Fibroblast of lung (primary cell): ENCODE measurements at regions not wholly inside any gene's neighbourhood (a gene's known extent, or its start where the extent isn't known, plus 50 kb on each side); places are given as distances from the start of the nearest gene placed in this dataset.

Experiments
- DNase-seq, 2 donors: peaks; one replicate each; pipeline versions ENCODE4 v3.0.0 to v3.0.0-alpha.2; 2010; ENCODE audit warnings: low read depth in 2 of 2
- H2AFZ ChIP-seq: 2 replicates; pipeline ENCODE4 v1.5.1; 2012; ENCODE audit warnings: low read length, control low read depth, inconsistent platforms
- H3K27ac ChIP-seq: 2 replicates; pipeline ENCODE4 v1.5.1; 2011; ENCODE audit warnings: low read length, control low read depth; ENCODE audit not compliant: insufficient read depth
- H3K27me3 ChIP-seq: 2 replicates; pipeline ENCODE4 v1.5.1; 2011; ENCODE audit warnings: mild to moderate bottlenecking, low read length; ENCODE audit not compliant: control insufficient read depth, insufficient read depth
- H3K36me3 ChIP-seq: 2 replicates; pipeline ENCODE4 v1.5.1; 2011; ENCODE audit warnings: low read length; ENCODE audit not compliant: control insufficient read depth, insufficient read depth
- H3K4me1 ChIP-seq: 2 replicates; pipeline ENCODE4 v1.5.1; 2011; ENCODE audit warnings: low read length; ENCODE audit not compliant: control insufficient read depth, insufficient read depth; ENCODE audit errors: extremely low read depth
- H3K4me2 ChIP-seq: 2 replicates; pipeline ENCODE4 v1.5.1; 2011; ENCODE audit warnings: low read length, control low read depth; ENCODE audit not compliant: insufficient read depth; ENCODE audit errors: extremely low read depth
- H3K4me3 ChIP-seq, 4 experiments: fragments of 200-600 bp in 1 of 4; sonication (generic) in 1 of 4; replicated peaks in 1 of 4; 2 replicates each; pipeline ENCODE4 v1.5.1; 2011 to 2016; ENCODE audit warnings: low read length in 4 of 4, low read depth in 3 of 4, mild to moderate bottlenecking in 3 of 4, control low read depth in 2 of 4, inconsistent platforms in 1 of 4, mixed read lengths in 1 of 4; ENCODE audit not compliant: insufficient read depth in 1 of 4; ENCODE audit errors: control extremely low read depth in 1 of 4
- H3K79me2 ChIP-seq: 2 replicates; pipeline ENCODE4 v1.5.1; 2012; ENCODE audit warnings: mild to moderate bottlenecking, low read length, inconsistent platforms; ENCODE audit not compliant: control insufficient read depth, insufficient read depth
- H3K9ac ChIP-seq: 2 replicates; pipeline ENCODE4 v1.5.1; 2011; ENCODE audit warnings: mild to moderate bottlenecking, low read length, control low read depth; ENCODE audit not compliant: insufficient read depth
- H3K9me3 ChIP-seq: 2 replicates; pipeline ENCODE4 v1.5.1; 2012; ENCODE audit warnings: low read depth, low read length; ENCODE audit not compliant: control insufficient read depth, insufficient read depth
- H4K20me1 ChIP-seq: 2 replicates; pipeline ENCODE4 v1.5.1; 2011; ENCODE audit warnings: low read length; ENCODE audit not compliant: control insufficient read depth, insufficient read depth; ENCODE audit errors: extremely low read depth
- EZH2 ChIP-seq: IDR thresholded peaks from 2 replicates; pipeline ENCODE4 v1.5.1; 2012; ENCODE audit warnings: low read length, control low read depth, mild to moderate bottlenecking; ENCODE audit errors: missing control alignments
- TF ChIP-seq, protein P1 (sequence below), 2 donors: IDR thresholded peaks in 1 of 2; conservative IDR thresholded peaks in 1 of 2; 1 replicate in 1 of 2; 2 replicates in 1 of 2; pipeline ENCODE4 v1.5.1; 2011 to 2012; ENCODE audit warnings: low read length in 2 of 2, control low read depth in 1 of 2, inconsistent platforms in 1 of 2, low read depth in 1 of 2, mild to moderate bottlenecking in 1 of 2

DNA sequence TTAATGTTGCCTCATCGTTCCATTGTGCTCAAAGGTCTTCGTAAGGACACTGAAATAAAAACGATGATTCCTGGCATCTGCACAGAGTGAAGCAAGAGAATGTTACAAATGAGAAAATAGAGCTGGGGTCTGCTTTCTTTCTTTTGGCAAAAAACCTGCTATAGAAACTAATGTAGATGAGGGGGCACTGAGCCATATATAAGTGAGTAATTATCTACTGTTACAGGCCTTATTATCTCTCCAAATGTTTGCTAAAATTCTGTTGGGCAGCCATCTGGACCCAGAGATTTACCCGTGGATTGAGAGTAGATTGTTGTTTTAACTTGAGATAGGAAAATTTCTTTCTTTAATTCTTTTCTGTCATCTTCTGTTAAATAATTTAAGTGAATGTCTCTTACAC lies 472.5 kb upstream of the PIK3C3 start:
- no peak for TF ChIP-seq EZH2
- TF ChIP-seq, protein P1, sequence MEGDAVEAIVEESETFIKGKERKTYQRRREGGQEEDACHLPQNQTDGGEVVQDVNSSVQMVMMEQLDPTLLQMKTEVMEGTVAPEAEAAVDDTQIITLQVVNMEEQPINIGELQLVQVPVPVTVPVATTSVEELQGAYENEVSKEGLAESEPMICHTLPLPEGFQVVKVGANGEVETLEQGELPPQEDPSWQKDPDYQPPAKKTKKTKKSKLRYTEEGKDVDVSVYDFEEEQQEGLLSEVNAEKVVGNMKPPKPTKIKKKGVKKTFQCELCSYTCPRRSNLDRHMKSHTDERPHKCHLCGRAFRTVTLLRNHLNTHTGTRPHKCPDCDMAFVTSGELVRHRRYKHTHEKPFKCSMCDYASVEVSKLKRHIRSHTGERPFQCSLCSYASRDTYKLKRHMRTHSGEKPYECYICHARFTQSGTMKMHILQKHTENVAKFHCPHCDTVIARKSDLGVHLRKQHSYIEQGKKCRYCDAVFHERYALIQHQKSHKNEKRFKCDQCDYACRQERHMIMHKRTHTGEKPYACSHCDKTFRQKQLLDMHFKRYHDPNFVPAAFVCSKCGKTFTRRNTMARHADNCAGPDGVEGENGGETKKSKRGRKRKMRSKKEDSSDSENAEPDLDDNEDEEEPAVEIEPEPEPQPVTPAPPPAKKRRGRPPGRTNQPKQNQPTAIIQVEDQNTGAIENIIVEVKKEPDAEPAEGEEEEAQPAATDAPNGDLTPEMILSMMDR (conservative IDR thresholded peaks at IDR 0.05 in 1 of 2, IDR thresholded peaks at IDR 0.05 in 1 of 2; ENCODE audit: low read depth in 1 of 2, low read length in 2 of 2): no peak
- Histone ChIP-seq H3K27ac (no peak overlapping the region), H3K79me2 (no peaks in the 10 kb centered on the region), H3K36me3 (no peaks in the 10 kb centered on the region), H3K9ac (no peak overlapping the region), H3K27me3 (no peaks in the 10 kb centered on the region), H3K4me2 (no peak overlapping the region), H4K20me1 (no peaks in the 10 kb centered on the region), H3K9me3 (no peaks in the 10 kb centered on the region), H2AFZ (no peak overlapping the region), H3K4me3 (no peak overlapping the region), H3K4me1 (no peaks in the 10 kb centered on the region)
- DNase-seq: no peak

DNA sequence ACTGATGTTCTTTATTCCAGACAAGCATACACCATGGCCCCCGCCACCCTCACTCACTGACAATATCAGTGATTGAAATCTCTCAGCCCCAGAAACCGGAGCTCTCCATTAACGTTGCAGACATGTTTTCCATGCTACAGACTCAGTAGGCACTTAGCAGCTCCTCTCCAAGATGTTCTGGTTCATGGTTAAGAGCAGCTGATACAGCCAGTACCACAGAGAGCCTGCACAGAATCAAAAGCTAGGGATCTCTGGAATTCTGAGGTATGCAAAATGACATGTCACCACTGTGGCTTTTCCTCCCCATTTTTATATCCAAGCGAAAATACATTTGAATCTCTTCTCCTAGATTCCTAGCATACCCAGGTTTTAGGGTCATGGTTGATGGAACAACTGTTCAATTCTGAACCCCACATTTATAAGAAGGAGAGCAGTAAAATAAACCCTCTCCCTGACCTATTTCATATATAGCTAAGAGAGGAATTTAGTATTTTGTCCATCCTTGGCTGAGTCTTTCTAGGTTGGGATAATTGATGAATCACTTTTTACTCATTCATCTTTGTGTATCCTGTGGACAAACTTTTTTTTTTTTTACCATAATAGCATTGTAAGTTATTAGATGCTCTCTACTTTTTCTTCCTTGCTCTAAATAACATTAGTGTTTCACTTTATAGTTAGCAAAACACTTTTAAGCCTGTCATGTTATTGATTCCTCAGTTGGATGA lies 488.4 kb upstream of the PIK3C3 start:
- H3K36me3 ChIP-seq: no peaks in the 10 kb centered on the region
- no peaks in the 10 kb centered on the region for H3K79me2 ChIP-seq
- no peaks in the 10 kb centered on the region for H3K9me3 ChIP-seq
- H3K4me1 ChIP-seq: no peaks in the 10 kb centered on the region
- H3K27ac ChIP-seq: no peak overlapping the region
- H3K9ac ChIP-seq: no peak overlapping the region
- no peak overlapping the region for H3K4me3 ChIP-seq
- no peak overlapping the region for H2AFZ ChIP-seq
- no peak overlapping the region for H3K4me2 ChIP-seq
- H3K27me3 ChIP-seq: no peaks in the 10 kb centered on the region
- no peaks in the 10 kb centered on the region for H4K20me1 ChIP-seq
- no peak for TF ChIP-seq EZH2
- TF ChIP-seq, protein P1 (conservative IDR thresholded peaks at IDR 0.05 in 1 of 2, IDR thresholded peaks at IDR 0.05 in 1 of 2; ENCODE audit: low read depth in 1 of 2, low read length in 2 of 2): no peak
- DNase-seq: peak in 1 of 2 donors; percentile 20

DNA sequence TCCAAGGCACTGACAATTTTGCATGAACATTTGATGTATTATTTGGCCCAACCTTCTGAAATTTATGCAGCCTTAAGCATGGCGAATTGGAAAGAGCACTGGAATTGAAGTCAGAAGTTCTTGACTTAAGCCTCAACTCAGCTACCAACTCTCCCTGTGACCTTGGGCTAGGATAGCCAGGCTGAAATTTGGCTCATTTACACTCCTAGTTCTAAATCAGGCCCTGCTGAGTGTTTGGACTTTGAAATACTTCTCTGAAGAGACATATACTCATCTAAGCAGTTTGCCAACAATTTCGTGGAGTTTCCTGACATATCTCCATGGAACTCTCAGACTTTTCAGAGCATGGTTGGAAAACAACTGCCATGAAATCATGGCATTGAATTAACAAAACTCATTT lies 489.6 kb upstream of the PIK3C3 start:
- Histone ChIP-seq H2AFZ (no peak overlapping the region), H3K9me3 (no peaks in the 10 kb centered on the region), H3K36me3 (no peaks in the 10 kb centered on the region), H3K4me3 (no peak overlapping the region), H3K27me3 (no peaks in the 10 kb centered on the region), H3K4me2 (no peak overlapping the region), H4K20me1 (no peaks in the 10 kb centered on the region), H3K27ac (no peak overlapping the region), H3K9ac (no peak overlapping the region), H3K4me1 (no peaks in the 10 kb centered on the region), H3K79me2 (no peaks in the 10 kb centered on the region)
- no peak for DNase-seq
- TF ChIP-seq EZH2: no peak
- TF ChIP-seq, protein P1 (conservative IDR thresholded peaks at IDR 0.05 in 1 of 2, IDR thresholded peaks at IDR 0.05 in 1 of 2; ENCODE audit: low read depth in 1 of 2, low read length in 2 of 2): no peak
